ENCODE measurements at regions not wholly inside any gene's neighbourhood (a gene's known extent, or its start where the extent isn't known, plus 50 kb on each side); places are given as distances from the start of the nearest gene placed in this dataset.

DNA sequence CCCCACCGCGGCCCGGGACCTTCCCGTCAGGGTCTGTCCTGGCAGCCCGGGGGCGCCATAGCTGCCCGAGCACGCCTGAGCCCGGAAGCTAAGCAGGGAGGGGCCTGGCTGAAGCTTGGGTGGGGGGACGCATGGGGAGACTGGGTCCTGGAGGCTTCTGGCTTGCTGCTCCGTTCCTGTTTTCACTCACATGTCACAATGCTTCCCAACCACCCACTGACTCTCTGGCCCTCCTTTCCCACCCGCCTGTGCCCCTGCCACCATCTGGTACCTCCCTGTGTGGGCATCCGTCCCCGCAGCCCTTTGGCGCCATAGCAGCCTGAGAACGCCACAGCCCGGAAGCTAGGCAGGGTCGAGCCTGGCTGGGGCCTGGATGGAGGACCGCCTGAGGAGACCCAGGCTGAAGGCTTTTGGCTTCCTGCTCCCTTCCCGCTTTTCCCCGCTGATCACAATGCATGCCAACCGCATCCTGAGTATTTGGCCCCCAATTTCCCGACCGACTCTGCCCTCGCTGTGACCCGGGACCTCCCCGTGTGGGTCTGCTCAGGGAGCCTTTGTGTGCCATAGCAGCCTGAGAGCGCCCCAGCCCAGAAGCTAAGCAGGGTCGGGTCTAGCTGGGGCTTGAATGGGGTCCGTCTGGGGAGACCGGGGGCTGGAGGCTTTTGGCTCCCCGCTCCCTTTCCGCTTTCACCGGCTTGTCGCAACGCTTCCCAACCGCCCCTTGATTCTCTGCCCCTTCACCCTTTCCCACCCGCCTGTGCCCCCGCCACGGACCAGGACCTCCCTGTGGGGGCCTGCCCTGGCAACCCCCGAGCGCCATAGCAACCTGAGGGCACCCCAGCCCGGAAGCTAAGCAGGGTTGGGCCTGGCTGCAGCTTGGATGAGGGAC is 2290.1 kb downstream of the TP53TG3F start:
- TF ChIP-seq SUZ12 (IDR thresholded peaks at IDR 0.05; ENCODE audit: extremely low read depth, insufficient read depth, insufficient read length), result no peak
- no peak for TF ChIP-seq ZNF274 (IDR thresholded peaks at IDR 0.05; ENCODE audit: low read depth, low read length)

Data from NT2/D1 (cell line).